GM10266 (cell line): ENCODE measurements at regions not wholly inside any gene's neighbourhood (a gene's known extent, or its start where the extent isn't known, plus 50 kb on each side); places are given as distances from the start of the nearest gene placed in this dataset.

Source experiments
- DNase-seq: peaks from one replicate; pipeline ENCODE4 v3.0.0; 2012; ENCODE audit errors: extremely low spot score
- CTCF ChIP-seq: IDR thresholded peaks from 2 replicates; pipeline ENCODE4 v1.5.1; 2012; ENCODE audit warnings: mild to moderate bottlenecking, low read depth; ENCODE audit not compliant: control insufficient read depth, insufficient read depth; ENCODE audit errors: missing control alignments

GRCh38 chr18:22685788-22686187 is 247.3 kb upstream of the RBBP8 start:
- no peak for TF ChIP-seq CTCF
- DNase-seq = no peak

GRCh38 chr18:22687892-22688680 is 245.0 kb upstream of the RBBP8 start:
- no peak for DNase-seq
- no peak for TF ChIP-seq CTCF

GRCh38 chr18:22688877-22689496 is 244.1 kb upstream of the RBBP8 start:
- no peak for DNase-seq
- TF ChIP-seq CTCF = no peak

- TF ChIP-seq CTCF = no peak
- no peak for DNase-seq
Measured at GRCh38 chr18:22689712-22690111, 243.4 kb upstream of the RBBP8 start.

GRCh38 chr18:22690556-22690955 is 242.6 kb upstream of the RBBP8 start:
- no peak for DNase-seq
- TF ChIP-seq CTCF = no peak

GRCh38 chr18:22691946-22692710 is 241.0 kb upstream of the RBBP8 start:
- TF ChIP-seq CTCF = no peak
- no peak for DNase-seq
